GM21360 (cell line): ENCODE measurements at regions not wholly inside any gene's neighbourhood (a gene's known extent, or its start where the extent isn't known, plus 50 kb on each side); places are given as distances from the start of the nearest gene placed in this dataset.

Experiments used
- ATAC-seq: cut with Tn5 transposase; IDR thresholded peaks from one replicate; pipeline ENCODE4 v1.9.1; 2021; ENCODE audit warnings: mild to moderate bottlenecking, moderate library complexity; ENCODE audit not compliant: unreplicated experiment

GRCh38 chr4:166460769-166461550 is 587.9 kb downstream of the TLL1 start:
- no peak for ATAC-seq

- no peak for ATAC-seq
Observed at GRCh38 chr4:166481055-166481454, 608.0 kb downstream of the TLL1 start.

- no peak for ATAC-seq
Observed at GRCh38 chr4:166481739-166482138, 608.7 kb downstream of the TLL1 start.

GRCh38 chr4:166482758-166483157 is 609.7 kb downstream of the TLL1 start:
- no peak for ATAC-seq

GRCh38 chr4:166491635-166492034 is 618.6 kb downstream of the TLL1 start:
- no peak for ATAC-seq

GRCh38 chr4:166493924-166494345 is 620.9 kb downstream of the TLL1 start:
- ATAC-seq = peak; percentile 52

GRCh38 chr4:166498546-166498945 is 625.5 kb downstream of the TLL1 start:
- no peak for ATAC-seq

GRCh38 chr4:166499820-166500219 is 626.8 kb downstream of the TLL1 start:
- ATAC-seq = peak; percentile 56

- ATAC-seq = peak; percentile 85
Observed at GRCh38 chr4:166501941-166502382, 628.9 kb downstream of the TLL1 start.

- no peak for ATAC-seq
Observed at GRCh38 chr4:166502660-166503059, 629.6 kb downstream of the TLL1 start.

GRCh38 chr4:166506051-166506450 is 633.0 kb downstream of the TLL1 start:
- no peak for ATAC-seq

- no peak for ATAC-seq
Observed at GRCh38 chr4:166512267-166512666, 639.2 kb downstream of the TLL1 start.

GRCh38 chr4:166518315-166518714 is 645.3 kb downstream of the TLL1 start:
- ATAC-seq = no peak

- no peak for ATAC-seq
Observed at GRCh38 chr4:166518776-166519175, 645.7 kb downstream of the TLL1 start.

GRCh38 chr4:166519774-166520173 is 646.7 kb downstream of the TLL1 start:
- ATAC-seq = no peak

GRCh38 chr4:166527500-166527899 is 654.5 kb downstream of the TLL1 start:
- no peak for ATAC-seq

GRCh38 chr4:166531703-166532102 is 658.7 kb downstream of the TLL1 start:
- ATAC-seq = no peak

- ATAC-seq = no peak
Observed at GRCh38 chr4:166535865-166536264, 662.8 kb downstream of the TLL1 start.

GRCh38 chr4:166538491-166539005 is 665.5 kb downstream of the TLL1 start:
- no peak for ATAC-seq

- ATAC-seq = no peak
Observed at GRCh38 chr4:166546009-166546408, 673.0 kb downstream of the TLL1 start.

- ATAC-seq = no peak
Observed at GRCh38 chr4:166577639-166578038, 656.7 kb downstream of the SPOCK3 start.

GRCh38 chr4:166585491-166585890 is 648.8 kb downstream of the SPOCK3 start:
- no peak for ATAC-seq
